NCI-H69 (cell line): ENCODE measurements at regions not wholly inside any gene's neighbourhood (a gene's known extent, or its start where the extent isn't known, plus 50 kb on each side); places are given as distances from the start of the nearest gene placed in this dataset.

Experiments
- DNase-seq: peaks from one replicate; lab custom pipeline; 2025; lab: John Stamatoyannopoulos, UW

DNA sequence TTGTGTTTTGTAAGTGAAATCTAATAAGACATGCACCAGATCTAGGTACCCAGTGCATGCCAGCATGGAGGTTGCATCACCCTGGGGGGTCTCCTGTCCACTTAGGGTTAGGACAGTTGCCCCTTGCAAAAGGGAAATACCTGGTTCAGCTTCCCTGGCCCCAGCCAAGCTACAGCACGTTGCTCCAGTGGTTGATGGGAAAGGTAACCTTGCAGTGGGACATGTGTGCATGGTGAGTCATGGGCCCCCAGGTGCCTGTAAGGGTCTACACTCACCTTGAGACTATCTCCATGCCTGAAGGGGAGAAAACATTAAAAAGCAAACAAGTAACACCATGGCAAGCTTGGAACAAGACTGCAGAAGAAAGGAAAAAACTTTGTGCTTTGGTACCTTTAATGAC, 143.9 kb downstream of the LSM5 start:
- DNase-seq, result no peak

DNA sequence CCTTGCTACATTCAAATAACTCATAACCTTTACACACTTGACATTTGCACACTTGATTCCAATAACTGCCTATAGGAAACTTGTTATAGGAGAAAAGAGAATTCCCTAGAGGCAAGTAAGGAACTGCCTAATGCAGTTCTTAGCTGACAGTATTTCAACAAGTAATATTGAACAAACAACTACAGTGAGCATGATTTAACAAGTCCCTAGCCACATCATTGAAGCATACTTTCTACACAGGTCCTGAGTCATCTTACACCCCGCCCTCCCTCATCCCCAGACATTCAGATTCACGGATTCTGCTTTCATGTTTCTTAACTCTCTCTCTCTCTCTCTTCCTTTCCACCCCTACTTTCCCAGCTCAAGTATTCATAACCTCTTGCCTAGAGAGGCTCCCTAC, 153.5 kb downstream of the LSM5 start:
- DNase-seq, result no peak

DNA sequence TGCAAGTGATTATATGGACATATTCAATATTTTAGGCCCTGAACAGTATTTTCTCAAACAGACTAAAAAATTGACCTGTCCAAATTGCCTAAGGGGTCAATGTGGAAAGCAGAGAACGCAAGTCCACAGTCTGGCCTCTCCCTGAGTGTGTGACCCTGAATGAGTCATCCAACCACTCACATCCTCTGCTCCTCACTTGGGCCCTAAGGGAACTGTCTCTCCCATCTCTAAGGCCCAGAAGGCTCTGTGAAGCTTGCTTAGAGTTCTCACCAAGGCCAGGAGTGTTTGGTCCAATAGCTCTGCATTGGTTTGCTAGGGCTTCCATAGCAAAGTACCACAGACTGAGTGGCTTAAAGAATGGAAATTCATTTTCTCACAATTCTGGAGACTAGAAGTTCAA, 155.1 kb downstream of the LSM5 start:
- no peak for DNase-seq

DNA sequence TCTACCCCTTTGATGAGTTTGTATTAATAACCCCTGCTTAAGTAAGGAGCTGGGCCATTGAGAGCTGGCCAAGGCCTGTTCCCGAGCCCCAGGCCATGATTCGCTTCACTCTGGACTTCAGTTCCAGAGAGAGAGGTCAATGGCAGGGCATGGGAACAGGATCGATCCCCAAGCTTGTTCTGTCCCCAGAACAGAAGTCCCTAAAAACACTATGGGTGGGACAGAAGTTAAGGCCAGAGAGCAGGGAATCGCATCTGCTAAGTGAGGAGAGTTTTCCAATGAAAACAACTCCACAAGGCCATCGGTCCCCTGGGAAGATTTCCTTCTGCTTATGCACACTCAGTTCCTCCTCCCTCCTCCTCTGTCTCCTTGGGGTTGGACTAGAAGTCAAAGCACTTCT, 159.6 kb downstream of the LSM5 start:
- DNase-seq, result no peak

DNA sequence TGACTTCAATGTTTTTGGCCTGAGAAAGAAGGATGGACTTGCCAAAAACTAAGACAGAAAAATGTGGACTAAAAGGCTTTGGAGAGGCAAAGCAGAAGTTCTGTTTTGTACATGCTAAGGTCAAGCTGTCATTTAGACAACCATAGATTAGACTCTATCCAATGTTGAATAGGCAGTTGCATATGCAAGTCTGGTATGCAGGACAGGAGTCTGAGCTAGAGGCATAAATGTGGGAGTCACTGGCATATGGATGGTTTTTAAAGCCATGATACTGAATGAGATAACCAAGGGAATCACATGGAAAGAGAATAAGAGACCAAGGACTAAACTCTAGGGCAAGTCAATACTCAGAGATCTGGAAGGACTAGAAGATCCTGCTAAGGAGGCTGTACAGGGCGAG, 164.1 kb downstream of the LSM5 start:
- DNase-seq, result no peak

DNA sequence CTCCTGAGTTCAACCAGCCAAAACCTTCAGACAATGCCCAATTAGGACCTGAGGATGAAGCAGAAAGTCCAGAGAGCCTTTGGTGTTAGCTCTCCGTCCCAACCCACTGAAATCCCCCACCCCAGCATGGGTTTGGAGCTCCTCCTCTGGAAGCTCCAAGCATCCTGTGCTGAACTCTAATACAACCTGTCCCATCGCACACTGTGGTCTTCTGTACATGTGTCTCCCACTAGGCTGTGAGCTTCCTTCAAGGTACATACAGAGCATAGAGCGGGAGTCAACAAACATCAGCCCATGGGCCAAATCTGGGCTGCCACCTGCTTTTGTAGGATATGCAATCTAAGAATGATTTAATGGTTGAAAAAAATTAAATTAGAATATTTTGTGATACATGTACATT, 166.5 kb downstream of the LSM5 start:
- no peak for DNase-seq

DNA sequence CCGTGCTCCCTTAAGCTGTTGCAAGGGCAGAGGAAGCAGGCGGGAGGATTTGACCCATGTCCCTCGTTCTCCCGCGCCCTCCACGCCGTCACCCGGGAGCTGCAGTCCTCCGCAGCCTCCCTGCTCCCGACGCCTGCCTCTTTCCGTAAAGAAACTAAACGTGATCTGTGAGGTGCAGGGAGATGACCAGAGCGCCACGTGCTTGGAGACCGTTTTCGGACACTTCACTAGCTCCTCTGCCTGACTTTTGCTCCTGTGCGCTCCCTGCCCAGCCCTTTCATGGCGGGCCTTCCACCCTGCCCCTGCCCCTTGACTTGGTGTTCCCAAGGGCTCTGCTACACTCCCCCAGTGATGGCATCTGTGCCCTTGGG, 171.2 kb downstream of the LSM5 start:
- no peak for DNase-seq

DNA sequence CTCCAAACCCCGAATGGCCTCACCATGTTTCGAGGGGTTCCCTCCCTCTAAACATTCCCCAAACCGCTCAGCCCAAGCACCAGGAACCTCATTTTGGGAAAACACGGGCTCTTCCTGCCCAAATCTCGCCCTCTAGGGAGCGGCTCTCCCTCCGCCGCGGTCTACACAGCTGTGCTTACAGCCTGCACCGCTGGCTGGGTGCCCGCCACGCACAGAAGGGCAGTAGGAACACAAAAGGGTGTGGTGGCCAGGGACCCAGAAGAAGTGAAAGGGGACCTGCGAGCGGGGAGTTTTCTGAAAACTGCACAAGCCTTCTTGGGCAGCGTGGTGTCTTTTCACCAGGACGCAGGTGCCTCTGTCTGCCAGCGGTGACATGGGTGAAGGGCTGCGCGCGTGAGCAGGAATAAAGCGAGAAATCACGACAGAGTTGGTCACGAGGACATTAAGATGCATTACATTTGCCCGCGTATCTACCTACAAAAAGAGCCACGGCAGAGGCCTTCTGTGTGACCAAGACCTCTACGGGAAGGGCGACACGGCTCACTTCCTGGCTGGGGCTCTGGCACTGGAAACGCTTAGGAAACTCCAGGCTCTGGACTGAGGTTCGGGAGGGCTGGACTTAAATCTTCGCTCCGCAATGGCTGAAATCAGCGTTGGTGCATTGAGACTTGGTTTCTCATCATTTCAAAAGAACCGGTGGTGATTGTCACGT, 171.7 kb downstream of the LSM5 start:
- no peak for DNase-seq

DNA sequence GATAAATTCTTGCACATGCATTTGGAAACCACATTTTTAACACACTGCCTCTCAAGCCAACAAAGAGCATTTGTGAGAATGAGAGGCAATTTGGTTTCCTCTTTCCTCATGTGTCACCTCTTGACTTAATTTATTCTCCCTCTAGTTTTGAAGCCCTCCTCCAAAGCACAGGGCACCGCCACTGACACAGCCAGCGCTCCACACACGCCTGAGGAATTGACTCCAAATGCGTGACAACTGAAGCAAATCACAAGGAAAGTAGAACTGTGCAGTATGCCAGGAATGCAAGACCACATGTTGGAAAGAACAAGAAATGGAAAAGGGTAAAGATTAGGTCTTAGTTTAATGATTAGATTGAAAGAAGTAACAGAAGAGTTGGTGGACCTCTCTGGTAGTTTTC, 173.3 kb downstream of the LSM5 start:
- no peak for DNase-seq

DNA sequence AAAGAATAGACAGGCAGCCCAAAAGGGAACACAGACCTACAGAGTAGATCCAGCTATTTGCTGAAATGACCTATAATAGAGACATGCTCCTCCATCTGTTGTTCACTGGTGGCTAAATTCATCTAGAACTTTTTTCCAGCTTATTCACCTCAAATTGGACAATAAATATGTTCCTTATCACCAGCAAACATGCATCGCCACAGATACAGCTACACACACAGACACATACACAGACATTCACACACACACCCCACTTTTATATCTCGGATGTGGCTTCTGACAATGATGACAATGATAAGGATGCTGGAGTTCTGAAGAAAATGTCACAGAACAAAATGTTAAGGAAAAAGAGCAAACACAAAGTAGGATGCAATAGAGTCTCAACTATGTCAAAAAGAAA, 175.4 kb downstream of the LSM5 start:
- no peak for DNase-seq

DNA sequence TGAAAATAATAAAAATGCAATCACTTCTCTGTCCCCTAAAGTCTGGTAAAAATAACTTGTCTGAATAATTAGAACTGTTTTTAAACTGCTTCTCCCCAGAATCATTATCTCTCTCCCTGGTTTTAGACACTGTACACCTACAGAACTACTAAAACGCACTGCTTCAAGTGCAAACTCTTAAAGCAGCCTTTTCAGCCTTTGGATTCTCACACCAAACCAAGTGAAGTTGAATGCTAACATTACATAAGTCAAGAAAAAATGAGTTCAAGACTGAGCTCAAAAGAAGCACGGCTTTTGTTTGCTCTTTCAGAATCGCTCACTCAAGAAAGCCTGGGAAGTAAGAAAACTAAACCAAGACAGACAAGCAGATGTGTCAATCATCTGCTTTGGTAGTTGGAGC, 188.8 kb downstream of the LSM5 start:
- DNase-seq, result no peak

DNA sequence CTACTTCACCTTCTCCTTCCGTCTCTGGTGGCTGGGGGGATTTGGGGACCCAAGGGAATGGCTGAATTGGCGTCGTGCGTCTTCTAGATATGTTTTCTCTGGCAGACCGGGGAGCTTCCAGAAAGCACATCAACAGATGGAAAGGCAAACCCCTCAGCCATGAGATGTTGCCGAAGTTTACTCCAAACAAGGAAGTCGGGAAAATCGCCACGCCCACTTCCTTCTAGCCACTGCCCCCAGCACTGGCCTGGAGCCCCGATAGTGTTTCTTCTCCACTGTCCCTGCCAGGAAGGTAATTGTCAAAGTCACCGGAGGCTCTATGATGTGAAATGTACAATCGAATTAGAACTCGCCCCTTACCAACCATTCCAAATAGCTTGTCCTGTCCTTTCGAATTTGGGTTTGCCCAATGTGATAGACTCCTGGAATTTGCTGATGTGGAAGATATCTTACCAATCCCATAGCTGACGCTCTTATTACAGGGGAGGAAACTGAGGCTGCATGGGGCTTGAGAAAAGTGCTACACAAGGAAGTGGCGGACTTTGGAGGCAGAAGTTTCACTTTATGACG, 191.0 kb downstream of the LSM5 start:
- peak; percentile 34 for DNase-seq

DNA sequence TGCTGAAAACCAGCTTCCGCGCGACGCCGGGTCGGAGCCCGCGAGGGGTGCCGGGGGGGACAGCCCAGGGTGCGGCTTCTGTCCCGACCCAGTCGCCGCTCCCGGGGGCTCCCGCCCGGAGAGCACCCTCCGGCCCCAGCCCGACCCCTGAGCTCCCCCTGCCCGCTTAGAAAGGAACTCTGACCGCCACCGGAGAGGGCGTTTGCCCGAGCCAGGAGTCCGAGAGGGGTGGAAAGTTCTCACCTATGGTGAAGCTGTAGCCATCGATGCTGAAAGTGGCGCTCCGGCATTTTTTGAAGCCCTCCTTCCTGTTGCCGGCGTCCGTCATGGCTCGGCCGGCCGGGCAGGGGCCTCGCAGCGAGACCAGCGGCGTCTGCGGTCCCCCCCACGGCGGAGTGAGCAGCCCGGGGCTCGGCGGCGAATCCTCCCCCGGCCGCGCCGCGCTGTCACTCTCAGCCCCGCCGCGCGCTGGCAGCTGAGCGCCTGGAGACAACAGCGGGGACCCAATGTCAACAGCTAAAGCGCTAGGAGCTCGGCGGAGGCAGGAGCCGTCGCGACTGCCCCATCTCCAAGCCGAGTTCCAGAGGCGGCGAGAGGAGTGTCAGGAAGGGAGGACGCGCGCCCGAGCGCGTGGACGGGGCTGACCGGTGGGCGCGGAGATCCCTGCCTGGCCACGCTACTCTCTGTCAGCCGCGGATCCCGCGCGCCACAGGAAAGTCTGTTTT, 191.6 kb downstream of the LSM5 start:
- DNase-seq, result peak; percentile 51

DNA sequence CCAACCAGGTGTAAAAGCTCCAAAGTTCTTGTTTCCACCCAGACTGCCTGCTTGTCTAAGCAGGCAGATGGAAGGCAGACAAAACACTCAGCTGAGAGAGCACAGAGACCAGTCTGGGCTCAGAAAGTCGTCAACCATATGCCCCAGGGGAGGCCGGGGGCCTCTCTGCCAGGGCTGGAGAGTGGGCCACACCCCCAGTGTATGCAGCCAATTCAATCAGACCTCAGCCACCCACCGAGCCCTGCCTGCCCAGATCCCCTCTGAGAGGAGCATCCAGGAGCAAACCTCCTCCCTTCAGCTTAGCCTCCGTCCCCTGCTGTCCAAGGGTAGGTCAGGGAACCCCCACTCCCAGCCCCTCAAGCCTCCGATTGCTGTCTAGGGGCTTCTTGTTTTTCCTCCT, 196.3 kb downstream of the LSM5 start:
- DNase-seq, result no peak

DNA sequence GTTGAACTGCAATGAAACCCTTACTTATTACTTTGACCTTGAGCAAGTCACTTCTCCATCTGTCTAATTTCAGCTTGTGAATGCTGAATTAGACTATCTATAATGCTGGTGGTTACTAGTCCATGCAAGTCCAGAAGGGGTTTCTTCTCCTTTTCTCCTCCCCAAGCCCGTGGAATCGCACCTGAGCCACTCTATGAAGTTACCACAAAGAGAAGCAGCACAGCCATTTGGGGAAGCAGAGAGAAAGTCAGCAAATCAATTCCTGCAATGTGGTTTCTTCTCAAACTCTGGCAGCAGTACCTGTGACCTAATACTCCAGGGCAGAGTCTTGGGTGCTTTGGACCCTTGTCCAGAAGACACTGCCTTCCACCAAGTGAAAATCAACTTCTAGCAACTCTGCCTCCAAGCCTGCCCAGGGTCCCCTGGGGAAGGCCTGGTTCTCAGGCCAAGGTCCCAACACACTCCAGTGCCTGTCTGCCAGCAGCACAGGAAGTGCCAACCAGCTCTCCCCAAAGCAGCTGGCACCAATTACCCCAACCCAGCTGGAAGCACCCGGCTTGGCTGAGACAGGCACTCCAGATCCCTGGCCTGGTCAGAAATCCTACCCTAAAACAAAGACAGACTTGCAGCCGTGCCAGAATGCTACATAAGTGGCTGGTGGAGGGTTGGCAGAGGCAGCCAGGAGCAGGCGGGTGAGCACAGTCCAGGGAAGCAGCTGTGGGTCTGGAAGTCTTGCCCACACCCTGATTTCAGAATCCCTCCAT, 200.3 kb downstream of the LSM5 start:
- DNase-seq, result peak; percentile 52

DNA sequence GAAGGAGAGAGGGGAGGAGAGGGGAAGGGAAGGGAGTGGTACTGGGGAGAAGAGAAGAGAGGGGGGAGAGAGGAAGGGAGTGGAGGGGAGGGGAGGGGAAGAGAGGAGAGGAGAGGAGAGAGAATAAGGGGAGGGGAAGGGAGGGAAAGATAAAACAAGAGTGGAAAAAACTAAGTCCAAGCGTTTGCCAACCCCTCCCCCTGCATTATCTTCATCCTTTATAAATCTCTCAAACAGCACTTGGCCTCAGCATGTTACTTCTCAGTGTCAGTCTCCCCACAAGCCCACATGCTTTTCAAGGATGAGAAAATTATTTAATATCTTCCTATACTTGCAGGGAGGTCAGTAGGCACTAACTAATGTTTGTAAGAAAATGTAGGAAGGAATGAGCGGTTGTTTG, 204.5 kb downstream of the LSM5 start:
- DNase-seq, result no peak

DNA sequence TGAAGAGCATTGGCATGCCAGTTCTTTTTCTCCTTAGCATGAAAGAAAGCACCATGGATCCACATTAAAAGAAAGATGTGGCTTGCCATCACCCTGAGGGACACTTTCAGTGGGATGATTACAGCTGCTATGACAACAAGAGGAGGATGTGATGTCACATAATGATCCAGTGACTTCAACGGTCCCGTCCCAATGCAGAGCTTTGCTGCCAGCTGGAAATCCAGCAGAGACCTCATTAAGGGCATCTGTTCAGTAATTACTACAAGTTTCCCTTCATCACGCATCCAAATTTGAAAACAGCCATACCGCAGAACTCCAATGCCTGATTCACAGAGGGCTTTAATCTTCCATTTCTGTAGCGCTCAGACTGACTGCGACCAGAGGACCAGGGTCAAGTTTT, 206.6 kb downstream of the LSM5 start:
- DNase-seq, result no peak

DNA sequence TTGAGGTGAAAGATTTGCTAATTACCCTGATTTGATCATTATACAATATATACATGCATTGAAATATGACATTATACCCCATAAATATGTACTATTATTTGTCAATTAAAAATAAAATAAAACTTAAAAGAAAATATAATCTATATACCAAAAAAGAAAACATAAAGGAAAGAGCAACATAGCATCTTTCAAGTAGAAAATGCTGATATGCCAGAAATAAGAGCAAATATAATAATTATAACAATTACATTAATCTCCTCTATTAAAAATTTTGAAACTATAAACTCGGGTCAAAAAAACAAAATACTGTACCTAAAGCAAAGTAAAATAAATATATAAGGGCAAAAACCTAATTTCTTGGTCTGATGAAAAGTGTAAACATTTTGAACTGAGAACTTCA, 209.3 kb upstream of the PDE1C start:
- DNase-seq, result no peak

DNA sequence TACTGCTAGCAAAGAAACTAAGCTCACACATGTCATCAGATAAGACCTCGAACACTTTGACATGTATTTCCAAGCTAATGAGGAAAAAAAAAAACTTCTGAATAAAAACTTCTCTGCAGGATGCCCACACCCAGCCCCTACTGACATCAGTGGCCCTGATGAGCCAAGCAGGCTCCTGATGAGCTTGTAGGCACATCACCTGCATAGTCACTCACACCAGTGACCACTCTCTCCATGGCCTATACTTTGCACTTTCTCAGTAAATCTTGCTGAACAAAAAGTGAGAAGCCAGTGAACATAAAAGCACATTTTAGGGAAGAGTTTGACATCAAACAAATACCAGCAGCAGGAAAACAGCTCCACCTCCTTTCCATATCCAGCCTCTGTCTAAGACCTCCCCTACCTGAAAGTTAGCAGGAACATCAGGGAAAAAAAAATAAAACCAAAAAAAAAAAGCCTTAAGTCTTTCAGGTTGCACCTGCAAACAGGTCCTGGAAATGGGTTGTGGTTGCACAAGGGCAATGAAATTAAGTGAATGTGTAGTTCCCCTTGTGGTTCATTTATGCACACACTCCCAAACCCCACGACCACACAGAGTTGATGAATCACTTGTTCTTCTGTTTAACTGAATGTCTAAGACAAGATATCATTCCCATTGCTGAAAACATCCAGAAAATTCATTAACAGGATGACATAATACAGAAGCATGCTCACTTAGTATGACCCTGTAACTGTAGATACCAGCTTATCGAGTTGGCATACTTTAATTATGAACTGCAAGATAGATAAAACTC, 205.2 kb upstream of the PDE1C start:
- no peak for DNase-seq

DNA sequence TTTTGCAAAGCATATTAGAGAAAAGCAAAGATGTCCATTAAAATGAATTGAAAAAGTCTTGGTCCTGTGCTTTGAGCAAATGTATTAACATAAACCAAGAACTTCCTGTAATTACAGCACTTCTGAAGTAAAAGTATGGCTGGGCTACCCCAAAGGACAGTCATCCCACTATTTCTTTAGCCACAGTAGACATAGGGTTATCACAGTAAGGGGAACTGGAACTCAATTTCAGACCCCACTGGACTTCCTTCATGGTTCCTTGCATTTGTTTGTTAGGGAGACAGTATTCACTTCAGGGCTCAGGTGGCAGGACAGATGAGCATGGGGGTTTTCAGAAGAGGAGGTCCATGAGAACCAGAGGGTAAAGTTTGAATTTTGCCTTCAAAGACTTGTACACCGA, 203.1 kb upstream of the PDE1C start:
- DNase-seq, result no peak

DNA sequence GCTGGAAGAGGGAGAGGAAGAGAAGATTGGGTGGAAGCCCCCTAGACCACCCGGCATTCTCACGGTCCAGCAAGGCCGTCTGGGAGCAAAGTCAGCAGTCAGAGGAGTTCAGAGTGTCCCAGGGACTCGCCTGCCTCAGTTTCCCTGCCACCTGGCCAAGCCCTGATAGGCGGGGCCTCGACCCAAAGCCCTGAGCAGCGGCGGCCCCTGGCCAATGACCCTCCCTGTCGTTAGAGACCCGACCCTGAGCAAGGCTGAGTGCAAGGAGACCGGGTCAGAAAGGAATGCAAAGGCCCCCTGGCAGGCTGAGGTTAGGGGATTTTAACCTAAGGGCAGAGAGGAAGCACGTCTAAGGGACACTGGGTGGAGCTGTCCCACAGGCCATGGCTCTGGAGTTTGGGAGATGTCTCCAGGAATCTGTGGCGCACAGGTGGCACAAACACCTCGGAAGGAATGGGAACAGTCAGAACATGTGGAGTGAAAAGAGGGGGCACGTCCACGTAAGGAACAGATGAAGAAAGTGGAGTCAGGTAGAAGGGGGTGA, 196.8 kb upstream of the PDE1C start:
- DNase-seq, result no peak
